HTR-8/SVneo (cell line): ENCODE measurements at regions not wholly inside any gene's neighbourhood (a gene's known extent, or its start where the extent isn't known, plus 50 kb on each side); places are given as distances from the start of the nearest gene placed in this dataset.
"Not testable (repeated sequence)": the region's sequence is repeated elsewhere in the genome, so short reads cannot be mapped to it uniquely, and the experiment has no call there.

Experiments
- DNase-seq: peaks from one replicate; pipeline ENCODE4 v3.0.0; 2011; ENCODE audit warnings: low spot score, mixed read lengths; ENCODE audit not compliant: insufficient read length
- FAIRE-seq: peaks from 2 replicates; lab custom pipeline; 2011; peaks lifted over from hg19 to GRCh38; lab: Jason Lieb, UNC

DNA sequence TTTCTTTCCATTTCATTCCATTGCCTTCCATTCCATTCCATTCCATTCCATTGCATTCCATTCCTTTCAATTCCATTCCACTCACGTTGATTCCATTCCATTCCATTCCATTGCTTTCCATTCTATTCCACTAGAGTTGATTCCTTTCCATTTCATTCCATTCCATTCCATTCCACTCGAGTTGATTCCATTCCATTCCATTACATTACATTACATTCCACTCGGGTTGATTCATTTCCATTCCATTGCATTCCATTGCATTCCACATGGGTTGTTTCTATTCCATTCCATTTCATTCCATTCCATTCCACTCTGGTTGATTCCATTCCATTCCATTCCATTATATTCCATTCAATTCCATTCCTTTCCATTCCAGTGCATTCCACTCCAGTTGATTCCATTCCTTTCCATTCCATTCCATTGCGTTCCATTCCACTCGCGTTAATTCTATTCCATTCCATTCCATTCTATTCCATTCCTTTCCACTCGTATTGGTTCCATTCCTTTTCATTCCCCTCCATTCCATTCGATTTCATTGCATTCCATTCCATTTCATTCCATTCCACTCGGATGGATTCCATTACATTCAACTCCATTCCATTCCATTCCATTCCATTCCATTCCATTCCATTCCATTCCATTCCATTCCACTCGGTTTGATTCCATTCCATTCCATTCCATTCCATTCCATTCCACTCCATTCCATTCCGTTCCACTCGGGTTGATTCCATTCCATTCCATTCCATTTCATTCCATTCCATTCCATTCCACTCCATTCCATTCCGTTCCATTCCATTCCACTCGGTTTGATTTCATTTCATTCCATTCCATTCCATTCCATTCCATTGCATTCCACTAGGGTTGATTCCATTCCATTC lies 1139.1 kb downstream of the RPIA start:
- not testable (repeated sequence) for DNase-seq, FAIRE-seq

DNA sequence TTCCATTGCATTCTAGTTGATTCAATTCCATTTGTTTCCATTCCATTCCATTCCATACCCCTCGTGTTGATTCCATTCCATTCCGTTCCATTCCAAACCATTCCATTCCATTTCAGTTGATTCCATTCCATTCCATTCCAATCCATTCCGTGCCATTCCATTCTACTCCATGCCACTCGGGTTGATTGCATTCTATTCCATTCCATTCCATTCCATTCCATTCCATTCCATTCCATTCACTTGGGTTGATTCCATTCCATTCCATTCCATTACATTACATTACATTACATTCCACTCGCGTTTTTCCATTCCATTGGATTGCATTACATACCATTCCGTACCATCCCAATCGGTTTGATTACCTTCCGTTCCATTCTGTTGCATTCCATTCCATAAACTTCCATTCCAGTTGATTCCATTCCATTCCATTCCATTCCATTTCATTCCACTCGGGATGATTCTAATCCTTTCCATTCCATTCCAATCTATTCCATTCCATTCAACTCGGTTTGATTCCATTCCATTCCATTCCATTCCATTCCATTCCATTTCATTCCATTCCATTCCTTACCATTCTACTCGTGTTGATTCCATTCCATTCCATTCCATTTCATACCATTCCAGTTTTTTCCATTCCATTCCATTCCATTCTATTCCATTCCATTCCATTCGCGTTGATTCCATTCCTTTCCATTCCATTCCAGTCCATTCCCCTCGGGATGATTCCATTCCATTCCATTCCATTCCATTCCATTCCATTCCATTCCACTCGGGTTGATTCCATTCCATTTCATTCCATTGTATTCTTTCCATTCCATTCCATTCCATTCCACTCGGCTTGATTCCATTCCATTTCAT lies 1140.4 kb downstream of the RPIA start:
- FAIRE-seq = no peak
- no peak for DNase-seq

- FAIRE-seq = no peak
- DNase-seq = no peak
Observed at GRCh38 chr2:89833116-89833779, 1141.8 kb downstream of the RPIA start.

DNA sequence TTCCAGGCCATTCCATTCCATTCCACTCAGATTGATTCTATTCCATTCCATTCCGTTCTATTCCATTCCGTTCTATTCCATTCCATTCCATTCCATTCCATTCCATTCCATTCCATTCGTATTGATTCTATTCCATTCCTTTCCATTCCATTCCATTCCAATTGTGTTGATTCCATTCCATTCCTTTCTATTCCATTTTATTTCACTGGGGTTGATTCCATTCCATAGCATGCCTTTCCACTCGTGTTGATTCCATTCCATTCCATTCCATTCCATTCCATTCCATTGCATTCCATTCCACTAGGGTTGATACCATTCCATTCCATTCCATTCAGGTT lies 1142.3 kb downstream of the RPIA start:
- FAIRE-seq (no peak), DNase-seq (no peak)

- DNase-seq = no peak
- no peak for FAIRE-seq
Observed at GRCh38 chr2:89834306-89834705, 1142.8 kb downstream of the RPIA start.

DNA sequence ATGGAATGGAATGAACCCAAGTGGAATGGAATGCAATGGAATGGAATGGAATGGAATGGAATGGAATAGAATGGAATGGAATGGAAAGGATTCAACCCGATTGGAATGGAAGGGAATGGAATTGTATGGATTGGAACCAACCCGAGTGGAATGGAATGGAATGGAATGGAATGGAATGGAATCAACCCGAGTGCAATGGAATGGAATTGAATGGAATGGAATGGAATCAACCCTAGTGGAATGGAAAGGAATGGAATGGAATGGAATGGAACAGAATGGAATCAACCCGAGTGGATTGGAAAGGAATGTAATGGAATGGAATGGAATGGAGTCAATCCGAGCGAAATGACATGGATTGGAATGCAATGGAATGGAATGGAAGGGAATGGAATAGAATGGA lies 1144.9 kb downstream of the RPIA start:
- DNase-seq, FAIRE-seq: not testable (repeated sequence)

GRCh38 chr2:89837962-89838625 lies 1146.6 kb downstream of the RPIA start:
- FAIRE-seq = no peak

GRCh38 chr2:89840175-89840574 lies 1148.7 kb downstream of the RPIA start:
- not testable (repeated sequence) for FAIRE-seq, DNase-seq

More at GRCh38 chr2:89837962-89838625, 1146.6 kb downstream of the RPIA start:
- no peak for DNase-seq

GRCh38 chr2:89840781-89841475 lies 1149.5 kb downstream of the RPIA start:
- FAIRE-seq = not testable (repeated sequence)

DNA sequence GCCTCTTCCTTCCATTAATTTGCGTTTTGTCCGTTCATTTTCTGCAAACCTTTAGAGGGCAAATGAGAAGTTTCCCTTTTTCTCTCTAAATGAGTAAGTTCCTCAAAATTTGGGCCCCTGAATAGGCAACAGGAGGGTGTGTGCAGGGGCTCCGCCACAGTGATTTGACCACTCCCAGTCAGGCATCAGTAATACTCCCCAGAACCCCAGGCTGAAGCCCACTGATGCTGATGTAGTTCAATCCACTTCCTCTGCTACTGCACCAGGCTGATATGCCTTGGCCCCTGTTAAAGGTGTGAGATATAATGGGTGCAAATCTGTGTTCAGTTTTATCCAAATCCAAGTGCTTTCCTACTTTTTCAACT lies 1150.0 kb downstream of the RPIA start:
- DNase-seq (no peak), FAIRE-seq (no peak)

More at GRCh38 chr2:89840781-89841475, 1149.5 kb downstream of the RPIA start:
- not testable (repeated sequence) for DNase-seq

GRCh38 chr2:89842180-89842908 lies 1150.9 kb downstream of the RPIA start:
- FAIRE-seq = peak; percentile 89
- no peak for DNase-seq

DNA sequence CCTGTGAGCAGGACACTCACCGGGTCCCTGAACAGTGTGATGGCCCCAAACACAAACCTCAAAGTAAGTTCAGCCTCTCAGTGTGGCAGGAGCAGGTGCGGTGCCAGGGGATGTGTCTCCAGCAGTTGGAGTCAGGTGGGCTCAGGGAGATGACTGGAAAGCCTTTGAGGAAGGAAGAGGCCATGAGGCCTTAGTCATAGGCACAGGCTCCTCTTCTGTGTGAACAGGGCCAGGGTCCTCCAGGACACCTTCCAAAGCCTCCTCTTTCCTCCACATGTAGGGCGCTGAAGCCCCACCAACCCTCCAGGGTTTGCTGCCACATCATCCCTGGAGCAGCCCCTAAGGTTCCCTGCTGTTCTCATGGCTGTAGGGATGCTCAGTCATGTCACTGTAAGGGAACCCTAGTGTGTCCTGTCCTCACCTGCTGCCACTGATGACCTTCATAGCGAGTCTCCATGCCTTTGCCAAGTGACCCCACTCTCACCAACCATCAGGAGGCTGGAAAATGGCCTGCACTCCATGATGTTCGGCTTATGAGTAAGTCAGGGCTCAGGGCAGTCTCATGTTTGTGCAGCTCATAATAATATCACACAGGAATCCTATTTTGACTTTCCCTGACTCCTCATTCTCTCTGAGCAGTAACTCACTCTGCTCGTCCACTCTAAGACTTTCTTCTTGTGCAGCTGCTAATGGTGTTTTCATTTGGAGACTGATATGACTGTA lies 1152.9 kb downstream of the RPIA start:
- FAIRE-seq = no peak
- DNase-seq = no peak

DNA sequence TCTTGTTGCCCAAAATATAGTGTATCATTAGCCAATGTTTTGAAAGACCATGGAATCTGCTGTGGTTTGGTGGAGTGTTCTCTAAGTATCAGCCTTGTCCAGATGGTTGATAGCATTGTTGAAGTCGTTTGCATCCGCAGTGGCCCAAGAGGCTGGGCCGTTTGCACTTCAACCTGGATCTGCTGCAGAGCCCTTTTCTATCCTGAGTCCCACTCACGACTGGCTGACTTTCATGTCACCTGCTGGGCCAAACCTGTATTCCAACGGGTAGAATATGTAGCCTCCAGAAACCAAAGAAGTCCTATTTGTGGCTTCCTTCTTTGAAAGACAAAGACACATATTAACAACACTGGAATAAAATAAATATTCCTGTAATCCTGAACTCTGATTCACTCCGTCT lies 1154.1 kb downstream of the RPIA start:
- FAIRE-seq (no peak), DNase-seq (no peak)

DNA sequence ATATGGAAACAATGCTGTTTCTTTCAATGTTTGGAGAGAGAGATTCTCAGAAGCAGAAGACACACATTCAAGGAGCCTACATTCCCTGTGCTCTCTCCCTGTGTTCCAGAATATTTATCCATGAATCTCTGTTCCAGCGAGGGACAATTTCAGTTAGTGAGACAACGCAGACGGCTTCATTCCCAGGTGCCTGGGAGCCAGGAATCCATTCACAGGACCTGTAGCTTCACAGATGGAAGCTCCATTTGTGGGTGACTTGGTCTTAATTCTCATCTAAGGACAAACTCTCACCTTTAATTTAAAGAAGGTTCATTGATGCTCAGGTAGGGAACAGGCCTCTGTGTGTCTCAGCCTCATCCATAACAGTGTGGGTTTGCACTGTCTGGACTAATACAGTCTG lies 1156.6 kb downstream of the RPIA start:
- no peak for DNase-seq
- no peak for FAIRE-seq

- FAIRE-seq (no peak), DNase-seq (no peak)
Observed at GRCh38 chr2:89848763-89849368, 1157.4 kb downstream of the RPIA start.

GRCh38 chr2:89849731-89850130 lies 1158.3 kb downstream of the RPIA start:
- FAIRE-seq = no peak
- no peak for DNase-seq

DNA sequence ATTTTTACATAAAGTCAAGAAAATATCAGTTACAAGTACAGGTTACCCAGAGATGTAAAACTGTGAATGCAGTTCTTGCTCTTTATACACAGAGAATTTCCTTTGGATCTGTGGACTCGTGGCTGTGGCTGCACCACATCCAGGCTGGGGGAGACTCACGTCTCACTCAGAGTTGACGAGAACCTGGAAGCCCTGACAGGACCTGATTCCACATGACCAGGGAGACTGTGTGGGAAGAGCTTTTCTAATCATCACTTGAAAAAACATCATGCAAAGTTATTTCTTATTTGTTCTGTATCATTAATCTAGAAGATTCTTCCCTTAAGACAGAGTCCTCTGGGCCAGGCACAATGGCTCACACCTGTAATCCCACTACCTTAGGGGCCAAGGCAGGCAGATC lies 1159.0 kb downstream of the RPIA start:
- DNase-seq (no peak), FAIRE-seq (no peak)
